Osteocyte (in vitro differentiated cells): ENCODE measurements at regions not wholly inside any gene's neighbourhood (a gene's known extent, or its start where the extent isn't known, plus 50 kb on each side); places are given as distances from the start of the nearest gene placed in this dataset.

Source experiments
- DNase-seq: peaks from one replicate; pipeline ENCODE4 v3.0.0; 2021; ENCODE audit warnings: mixed read lengths; ENCODE audit not compliant: unreplicated experiment; ENCODE audit errors: extremely low spot score
- H3K27ac Mint-ChIP-seq: one replicate; pipeline ENCODE4 v1.8.0; 2021; ENCODE audit warnings: mild to moderate bottlenecking, mixed read lengths; ENCODE audit not compliant: unreplicated experiment
- H3K27me3 Mint-ChIP-seq: one replicate; pipeline ENCODE4 v1.8.0; 2021; ENCODE audit warnings: mixed read lengths; ENCODE audit not compliant: unreplicated experiment
- H3K36me3 Mint-ChIP-seq: one replicate; pipeline ENCODE4 v1.8.0; 2021; ENCODE audit warnings: mixed read lengths; ENCODE audit not compliant: unreplicated experiment
- H3K4me1 Mint-ChIP-seq: one replicate; pipeline ENCODE4 v1.8.0; 2021; ENCODE audit warnings: mixed read lengths; ENCODE audit not compliant: unreplicated experiment
- H3K4me3 Mint-ChIP-seq: one replicate; pipeline ENCODE4 v1.8.0; 2021; ENCODE audit warnings: mild to moderate bottlenecking, moderate library complexity, mixed read lengths; ENCODE audit not compliant: unreplicated experiment
- H3K9me3 Mint-ChIP-seq: one replicate; pipeline ENCODE4 v1.8.0; 2021; ENCODE audit warnings: mixed read lengths; ENCODE audit not compliant: unreplicated experiment
- CTCF ChIP-seq: fragments of 200-600 bp; sonication (generic); IDR thresholded peaks from 2 replicates; pipeline ENCODE4 v1.5.0; 2021; ENCODE audit warnings: antibody characterized with exemption, mild to moderate bottlenecking, moderate library complexity

DNA sequence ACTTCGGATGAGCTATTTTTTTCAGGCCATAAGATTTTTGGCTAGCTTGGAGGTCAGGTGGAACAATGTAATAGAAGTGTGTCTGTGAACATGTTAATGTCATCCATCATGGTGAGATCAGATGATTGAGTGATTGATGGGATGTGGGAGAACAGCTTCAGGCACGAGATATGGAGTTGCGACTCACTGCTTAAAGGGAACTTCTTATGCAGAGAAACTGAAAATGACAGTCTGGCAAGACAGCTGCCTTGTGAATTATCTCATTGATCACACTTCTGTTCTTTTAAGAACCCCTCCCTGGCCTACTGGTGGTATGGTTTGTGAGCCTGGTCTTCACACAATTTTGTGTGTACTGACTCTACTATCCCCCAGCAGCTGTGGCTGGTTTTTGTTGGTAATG lies 96.0 kb downstream of the OLFM4 start:
- no peaks in the 10 kb centered on the region for H3K36me3 Mint-ChIP-seq
- no peak for TF ChIP-seq CTCF
- H3K4me1 Mint-ChIP-seq: no peaks in the 10 kb centered on the region
- H3K9me3 Mint-ChIP-seq: peaks cover 15% of the 10 kb centered on the region
- no peaks in the 10 kb centered on the region for H3K27me3 Mint-ChIP-seq
- DNase-seq: no peak
- H3K27ac Mint-ChIP-seq: no peak overlapping the region
- no peak overlapping the region for H3K4me3 Mint-ChIP-seq

DNA sequence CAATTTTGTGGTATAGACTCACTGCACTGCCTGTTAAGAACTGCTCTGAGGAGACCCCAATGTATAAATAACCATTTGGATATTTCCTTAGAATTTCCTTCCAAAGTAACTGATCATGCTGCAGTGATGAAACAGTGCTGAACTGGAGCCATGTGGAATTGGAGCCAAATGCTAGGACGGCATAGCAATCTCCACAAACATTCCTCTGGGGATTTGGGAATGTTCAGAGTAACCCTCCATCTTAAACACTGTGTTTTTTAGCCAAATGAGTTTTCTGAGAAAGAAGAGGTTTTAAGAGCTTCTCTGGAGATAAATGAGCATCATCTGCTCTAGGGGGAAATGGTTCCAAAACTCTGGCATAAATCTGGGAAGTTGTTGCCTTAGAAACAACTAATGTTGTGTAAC lies 98.2 kb downstream of the OLFM4 start:
- no peak for TF ChIP-seq CTCF
- Mint-ChIP-seq H3K9me3 (peaks cover 15% of the 10 kb centered on the region), H3K4me1 (no peaks in the 10 kb centered on the region), H3K36me3 (no peaks in the 10 kb centered on the region), H3K4me3 (no peak overlapping the region), H3K27me3 (no peaks in the 10 kb centered on the region), H3K27ac (no peak overlapping the region)
- no peak for DNase-seq

- Mint-ChIP-seq H3K36me3 (no peaks in the 10 kb centered on the region), H3K27me3 (no peaks in the 10 kb centered on the region), H3K4me3 (no peak overlapping the region), H3K27ac (no peak overlapping the region), H3K4me1 (no peaks in the 10 kb centered on the region), H3K9me3 (peaks cover 15% of the 10 kb centered on the region)
- DNase-seq: no peak
- TF ChIP-seq CTCF: no peak
Observed at GRCh38 chr13:53127373-53127772, 98.8 kb downstream of the OLFM4 start.

DNA sequence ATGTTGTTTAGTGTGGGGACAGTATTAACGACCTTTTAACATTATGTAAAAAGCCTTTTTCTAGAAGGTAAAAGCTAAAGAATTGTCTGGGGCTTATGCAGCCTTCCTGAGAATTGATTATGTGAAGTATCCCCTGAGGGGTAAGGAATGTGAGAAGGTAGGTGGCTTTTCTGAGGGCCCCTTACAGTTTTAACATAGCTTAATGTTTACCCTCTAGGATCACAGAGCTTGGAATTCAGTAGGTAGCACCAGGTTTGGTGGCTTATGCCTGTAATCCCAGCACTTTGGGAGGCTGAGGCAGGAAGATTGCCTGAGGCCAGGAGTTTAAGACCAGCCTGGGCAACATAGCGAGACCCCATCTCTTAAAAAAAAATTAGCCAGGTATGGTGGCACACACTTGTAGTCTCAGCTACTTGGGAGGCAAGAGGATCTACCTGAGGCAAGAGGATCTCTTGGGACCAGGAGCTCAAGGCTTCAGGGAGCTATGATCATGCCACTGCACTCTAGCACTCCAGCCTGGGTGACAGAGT lies 101.3 kb downstream of the OLFM4 start:
- H3K36me3 Mint-ChIP-seq: no peaks in the 10 kb centered on the region
- TF ChIP-seq CTCF: no peak
- H3K4me3 Mint-ChIP-seq: no peak overlapping the region
- H3K9me3 Mint-ChIP-seq: peaks cover 11% of the 10 kb centered on the region
- H3K4me1 Mint-ChIP-seq: no peaks in the 10 kb centered on the region
- no peak for DNase-seq
- no peaks in the 10 kb centered on the region for H3K27me3 Mint-ChIP-seq
- no peak overlapping the region for H3K27ac Mint-ChIP-seq

- Mint-ChIP-seq H3K4me1 (no peaks in the 10 kb centered on the region), H3K27me3 (no peaks in the 10 kb centered on the region), H3K9me3 (peaks cover 11% of the 10 kb centered on the region), H3K4me3 (no peak overlapping the region), H3K36me3 (no peaks in the 10 kb centered on the region), H3K27ac (no peak overlapping the region)
- no peak for TF ChIP-seq CTCF
- no peak for DNase-seq
Observed at GRCh38 chr13:53131361-53131760, 102.7 kb downstream of the OLFM4 start.
